ENCODE measurements at regions not wholly inside any gene's neighbourhood (a gene's known extent, or its start where the extent isn't known, plus 50 kb on each side); places are given as distances from the start of the nearest gene placed in this dataset.

DNA sequence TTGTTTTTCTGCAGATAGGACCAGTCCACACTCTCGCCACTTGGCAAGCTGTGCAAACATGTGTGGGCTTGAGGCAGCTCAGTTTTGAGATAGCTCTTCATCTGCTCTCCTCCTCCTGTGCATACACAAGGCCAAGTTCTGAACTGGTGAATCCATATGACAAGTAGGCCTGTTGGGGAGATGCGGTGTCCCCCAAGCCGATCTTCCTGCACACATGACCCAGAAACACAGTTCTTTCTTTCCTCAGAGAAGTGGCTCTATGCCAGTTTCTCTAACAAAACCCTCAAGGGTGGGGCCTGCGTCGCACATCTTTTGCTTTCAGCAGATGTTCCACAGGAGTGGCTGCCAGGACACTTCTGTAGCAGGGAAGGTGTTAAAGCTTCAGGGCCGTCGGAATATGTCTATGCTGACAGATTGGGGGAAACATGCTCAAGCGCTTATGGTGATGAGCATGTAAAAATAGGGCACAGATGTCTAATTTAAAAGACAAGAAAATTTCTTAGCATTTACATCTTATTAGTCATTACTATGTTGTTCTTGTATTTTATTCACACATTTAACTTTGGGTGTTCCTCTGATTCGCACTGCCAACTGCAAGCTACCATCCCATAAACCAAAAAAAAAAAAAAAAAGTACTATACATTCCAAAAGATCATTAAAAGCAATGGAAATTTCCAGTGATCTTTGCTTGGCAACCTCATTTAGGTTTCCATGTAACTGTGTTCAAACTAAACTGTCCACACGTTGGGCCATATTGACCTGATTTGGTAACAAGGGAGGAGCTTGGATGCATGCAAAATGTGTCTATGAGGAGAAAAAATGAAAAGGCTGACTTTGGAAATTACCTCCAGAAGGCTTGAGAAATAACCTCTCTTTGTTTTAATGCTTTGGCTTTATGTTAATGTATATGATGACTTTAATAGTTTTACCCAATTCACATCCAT, 1055.5 kb upstream of the KLHL29 start:
- TF ChIP-seq, protein P1, sequence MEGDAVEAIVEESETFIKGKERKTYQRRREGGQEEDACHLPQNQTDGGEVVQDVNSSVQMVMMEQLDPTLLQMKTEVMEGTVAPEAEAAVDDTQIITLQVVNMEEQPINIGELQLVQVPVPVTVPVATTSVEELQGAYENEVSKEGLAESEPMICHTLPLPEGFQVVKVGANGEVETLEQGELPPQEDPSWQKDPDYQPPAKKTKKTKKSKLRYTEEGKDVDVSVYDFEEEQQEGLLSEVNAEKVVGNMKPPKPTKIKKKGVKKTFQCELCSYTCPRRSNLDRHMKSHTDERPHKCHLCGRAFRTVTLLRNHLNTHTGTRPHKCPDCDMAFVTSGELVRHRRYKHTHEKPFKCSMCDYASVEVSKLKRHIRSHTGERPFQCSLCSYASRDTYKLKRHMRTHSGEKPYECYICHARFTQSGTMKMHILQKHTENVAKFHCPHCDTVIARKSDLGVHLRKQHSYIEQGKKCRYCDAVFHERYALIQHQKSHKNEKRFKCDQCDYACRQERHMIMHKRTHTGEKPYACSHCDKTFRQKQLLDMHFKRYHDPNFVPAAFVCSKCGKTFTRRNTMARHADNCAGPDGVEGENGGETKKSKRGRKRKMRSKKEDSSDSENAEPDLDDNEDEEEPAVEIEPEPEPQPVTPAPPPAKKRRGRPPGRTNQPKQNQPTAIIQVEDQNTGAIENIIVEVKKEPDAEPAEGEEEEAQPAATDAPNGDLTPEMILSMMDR (IDR thresholded peaks at IDR 0.05; ENCODE audit: low read depth, low read length): no peak
- TF ChIP-seq EZH2phosphoT487 (IDR thresholded peaks at IDR 0.05; ENCODE audit: low read depth): no peak
